NCI-H1417 treated with DMSO at 0.1 percent for 48 hours (cell line): ENCODE measurements at regions not wholly inside any gene's neighbourhood (a gene's known extent, or its start where the extent isn't known, plus 50 kb on each side); places are given as distances from the start of the nearest gene placed in this dataset.
"Not testable (repeated sequence)": the region's sequence is repeated elsewhere in the genome, so short reads cannot be mapped to it uniquely, and the experiment has no call there.

ENCODE experiments used
- DNase-seq: peaks from one replicate; lab custom pipeline; 2025; lab: John Stamatoyannopoulos, UW

- no peak for DNase-seq
Observed at GRCh38 chr7:119594956-119595355, 678.0 kb upstream of the KCND2 start.

- no peak for DNase-seq
Observed at GRCh38 chr7:119596651-119597050, 676.3 kb upstream of the KCND2 start.

GRCh38 chr7:119606297-119606696, 666.7 kb upstream of the KCND2 start:
- no peak for DNase-seq

GRCh38 chr7:119620769-119621168, 652.2 kb upstream of the KCND2 start:
- no peak for DNase-seq

GRCh38 chr7:119623427-119623826, 649.5 kb upstream of the KCND2 start:
- DNase-seq: no peak

- DNase-seq: no peak
Observed at GRCh38 chr7:119630406-119630969, 642.5 kb upstream of the KCND2 start.

GRCh38 chr7:119633812-119634211, 639.2 kb upstream of the KCND2 start:
- DNase-seq: not testable (repeated sequence)

GRCh38 chr7:119640326-119640725, 632.6 kb upstream of the KCND2 start:
- no peak for DNase-seq

- DNase-seq: no peak
Observed at GRCh38 chr7:119640861-119641260, 632.1 kb upstream of the KCND2 start.

GRCh38 chr7:119643558-119643957, 629.4 kb upstream of the KCND2 start:
- no peak for DNase-seq

GRCh38 chr7:119647286-119647685, 625.7 kb upstream of the KCND2 start:
- DNase-seq: no peak

GRCh38 chr7:119648752-119649151, 624.2 kb upstream of the KCND2 start:
- DNase-seq: not testable (repeated sequence)

- DNase-seq: no peak
Observed at GRCh38 chr7:119660080-119660479, 612.9 kb upstream of the KCND2 start.

GRCh38 chr7:119664601-119665000, 608.4 kb upstream of the KCND2 start:
- DNase-seq: no peak

GRCh38 chr7:119665796-119666195, 607.2 kb upstream of the KCND2 start:
- DNase-seq: no peak

- no peak for DNase-seq
Observed at GRCh38 chr7:119681336-119681735, 591.6 kb upstream of the KCND2 start.

- no peak for DNase-seq
Observed at GRCh38 chr7:119684763-119685162, 588.2 kb upstream of the KCND2 start.

- no peak for DNase-seq
Observed at GRCh38 chr7:119685906-119686305, 587.1 kb upstream of the KCND2 start.

- no peak for DNase-seq
Observed at GRCh38 chr7:119688831-119689230, 584.1 kb upstream of the KCND2 start.

GRCh38 chr7:119692541-119692940, 580.4 kb upstream of the KCND2 start:
- no peak for DNase-seq

GRCh38 chr7:119694506-119694905, 578.5 kb upstream of the KCND2 start:
- DNase-seq: no peak

- no peak for DNase-seq
Observed at GRCh38 chr7:119696336-119696735, 576.6 kb upstream of the KCND2 start.

GRCh38 chr7:119703895-119704294, 569.1 kb upstream of the KCND2 start:
- no peak for DNase-seq

- no peak for DNase-seq
Observed at GRCh38 chr7:119706608-119707007, 566.4 kb upstream of the KCND2 start.

- no peak for DNase-seq
Observed at GRCh38 chr7:119708891-119709290, 564.1 kb upstream of the KCND2 start.
